Lung (tissue), 11 donors: ENCODE measurements at regions not wholly inside any gene's neighbourhood (a gene's known extent, or its start where the extent isn't known, plus 50 kb on each side); places are given as distances from the start of the nearest gene placed in this dataset.

Source experiments
- ATAC-seq: fragments of 200-7000 bp; cut with Tn5 transposase; one replicate; pipeline ENCODE4 v1.9.1; 2020; ENCODE audit warnings: moderate number of reproducible peaks; ENCODE audit not compliant: insufficient read depth, low FRiP score
- DNase-seq, 3 donors: peaks; one replicate each; pipeline ENCODE4 v3.0.0-alpha.2; 2013 to 2017
- H3K27ac ChIP-seq, 2 donors: one replicate each; pipeline ENCODE4 v1.5.1; 2013; ENCODE audit warnings: mild to moderate bottlenecking in 2 of 2, moderate library complexity in 2 of 2, control low read depth in 1 of 2, inconsistent platforms in 1 of 2, low read depth in 1 of 2, low read length in 1 of 2
- H3K27me3 ChIP-seq, 3 donors: one replicate each; pipeline ENCODE4 v1.5.1; 2013; ENCODE audit warnings: low read length in 2 of 3; ENCODE audit not compliant: control insufficient read depth in 3 of 3, insufficient read depth in 3 of 3
- H3K36me3 ChIP-seq, 4 donors: one replicate each; pipeline ENCODE4 v1.5.1; 2013; ENCODE audit warnings: low read length in 4 of 4, mild to moderate bottlenecking in 1 of 4, moderate library complexity in 1 of 4; ENCODE audit not compliant: control insufficient read depth in 4 of 4, insufficient read depth in 4 of 4
- H3K4me1 ChIP-seq, 5 donors: one replicate each; pipeline ENCODE4 v1.5.1; 2013; ENCODE audit warnings: low read length in 5 of 5, mild to moderate bottlenecking in 2 of 5, moderate library complexity in 1 of 5; ENCODE audit not compliant: control insufficient read depth in 5 of 5, insufficient read depth in 5 of 5
- H3K4me3 ChIP-seq: one replicate; pipeline ENCODE4 v1.5.1; 2013; ENCODE audit warnings: mild to moderate bottlenecking, control low read depth, moderate library complexity
- H3K9ac ChIP-seq, 2 donors: one replicate each; pipeline ENCODE4 v1.5.1; 2013; ENCODE audit warnings: low read length in 2 of 2, control low read depth in 1 of 2; ENCODE audit not compliant: insufficient read depth in 1 of 2
- H3K9me3 ChIP-seq, 4 donors: one replicate each; pipeline ENCODE4 v1.5.1; 2013; ENCODE audit warnings: low read length in 3 of 4, mild to moderate bottlenecking in 1 of 4, moderate library complexity in 1 of 4; ENCODE audit not compliant: control insufficient read depth in 4 of 4, insufficient read depth in 3 of 4
- CTCF ChIP-seq: IDR thresholded peaks from 2 replicates; pipeline ENCODE4 v1.5.1; 2012; ENCODE audit warnings: mild to moderate bottlenecking; ENCODE audit errors: control extremely low read depth, extremely low read depth
- WGBS, 2 donors: extraction: QIAGEN DNeasy Blood & Tissue Kit; methylation state at CpG; one replicate each; pipeline ENCODE4 v1.1.7; 2013; 5-methylcytosine and 5-hydroxymethylcytosine counted together
- donor health status: control.
- donor health status: control.
- donor health status: Bipolar disorder and iron deficiency.
- donor health status: healthy.
- donor health status: DM: yes; HTN: yes; CAD: no.

- H3K27me3 ChIP-seq, result no peaks in the 10 kb centered on the region
- TF ChIP-seq CTCF, result no peak
- no peak overlapping the region for H3K27ac ChIP-seq
- H3K4me1 ChIP-seq, result no peaks in the 10 kb centered on the region
- ATAC-seq (no peak), DNase-seq (no peak)
- H3K9ac ChIP-seq, result no peak overlapping the region
- WGBS, 2 donors, result 33 to 52% methylated on average over 5 of the region's 5 CpGs
- H3K36me3 ChIP-seq, result no peaks in the 10 kb centered on the region
- no peak overlapping the region for H3K4me3 ChIP-seq
- no peaks in the 10 kb centered on the region for H3K9me3 ChIP-seq
Observed at GRCh38 chr6:164042212-164042611, 627.7 kb downstream of the QKI start.

GRCh38 chr6:164040994-164041393 lies 626.5 kb downstream of the QKI start:
- H3K9me3 ChIP-seq, result no peaks in the 10 kb centered on the region
- DNase-seq (no peak), ATAC-seq (no peak)
- H3K4me3 ChIP-seq, result no peak overlapping the region
- H3K36me3 ChIP-seq, result no peaks in the 10 kb centered on the region
- no peak overlapping the region for H3K9ac ChIP-seq
- H3K4me1 ChIP-seq, result no peaks in the 10 kb centered on the region
- no peak overlapping the region for H3K27ac ChIP-seq
- WGBS, 2 donors, result 88 to 92% methylated on average over 2 of the region's 2 CpGs
- TF ChIP-seq CTCF, result no peak
- no peaks in the 10 kb centered on the region for H3K27me3 ChIP-seq

GRCh38 chr6:164039954-164040375 lies 625.4 kb downstream of the QKI start:
- WGBS, 2 donors, result 83 to 90% methylated on average over 19 of the region's 19 CpGs
- Histone ChIP-seq H3K4me1 (no peaks in the 10 kb centered on the region), H3K9ac (no peak overlapping the region), H3K4me3 (no peak overlapping the region), H3K9me3 (no peaks in the 10 kb centered on the region), H3K27me3 (no peaks in the 10 kb centered on the region), H3K27ac (no peak overlapping the region), H3K36me3 (no peaks in the 10 kb centered on the region)
- DNase-seq, result peak in 1 of 3 donors; percentile 25
- TF ChIP-seq CTCF, result no peak
- ATAC-seq, result no peak

GRCh38 chr6:164037171-164037870 lies 622.8 kb downstream of the QKI start:
- no peaks in the 10 kb centered on the region for H3K36me3 ChIP-seq
- H3K4me3 ChIP-seq, result no peak overlapping the region
- no peak for DNase-seq
- WGBS, 2 donors, result 61 to 65% methylated on average over 10 of the region's 10 CpGs
- H3K27ac ChIP-seq, result no peak overlapping the region
- no peaks in the 10 kb centered on the region for H3K4me1 ChIP-seq
- TF ChIP-seq CTCF, result no peak
- H3K9me3 ChIP-seq, result no peaks in the 10 kb centered on the region
- H3K27me3 ChIP-seq, result no peaks in the 10 kb centered on the region
- no peak overlapping the region for H3K9ac ChIP-seq
- no peak for ATAC-seq
